Esophagus muscularis mucosa (tissue), 3 donors: ENCODE measurements at regions not wholly inside any gene's neighbourhood (a gene's known extent, or its start where the extent isn't known, plus 50 kb on each side); places are given as distances from the start of the nearest gene placed in this dataset.

ENCODE experiments used
- CTCF ChIP-seq, 3 experiments: fragments of 200-600 bp in 2 of 3; fragments of 450-650 bp in 1 of 3; sonication (generic) in 2 of 3; IDR thresholded peaks; one replicate each; pipeline ENCODE4 v1.5.1; 2017 to 2019; ENCODE audit warnings: antibody characterized with exemption in 3 of 3, mild to moderate bottlenecking in 2 of 3, moderate library complexity in 1 of 3
- POLR2A ChIP-seq: fragments of 450-650 bp; IDR thresholded peaks from one replicate; pipeline ENCODE4 v1.6.1; 2017; ENCODE audit warnings: antibody characterized with exemption, moderate library complexity, mild to moderate bottlenecking, low read depth
- POLR2AphosphoS5 ChIP-seq, 2 donors: sonication (generic); formaldehyde crosslinking; IDR thresholded peaks; one replicate each; pipeline ENCODE4 v1.6.1; 2017; ENCODE audit warnings: antibody characterized with exemption in 2 of 2

- no peak for TF ChIP-seq POLR2A
- no peak for TF ChIP-seq POLR2AphosphoS5 (IDR thresholded peaks at IDR 0.05)
- no peak for TF ChIP-seq CTCF (IDR thresholded peaks at IDR 0.05)
These were observed 469.8 kb upstream of the OLFM3 start for GRCh38 chr1:102466487-102466886.
